GM12874 (cell line): ENCODE measurements at regions not wholly inside any gene's neighbourhood (a gene's known extent, or its start where the extent isn't known, plus 50 kb on each side); places are given as distances from the start of the nearest gene placed in this dataset.

Source experiments
- TF ChIP-seq, protein P1 (sequence below): IDR thresholded peaks from 2 replicates; pipeline ENCODE4 v1.5.1; 2011; ENCODE audit warnings: low read depth, mild to moderate bottlenecking, control low read depth, low read length, moderate library complexity; ENCODE audit not compliant: insufficient read depth

DNA sequence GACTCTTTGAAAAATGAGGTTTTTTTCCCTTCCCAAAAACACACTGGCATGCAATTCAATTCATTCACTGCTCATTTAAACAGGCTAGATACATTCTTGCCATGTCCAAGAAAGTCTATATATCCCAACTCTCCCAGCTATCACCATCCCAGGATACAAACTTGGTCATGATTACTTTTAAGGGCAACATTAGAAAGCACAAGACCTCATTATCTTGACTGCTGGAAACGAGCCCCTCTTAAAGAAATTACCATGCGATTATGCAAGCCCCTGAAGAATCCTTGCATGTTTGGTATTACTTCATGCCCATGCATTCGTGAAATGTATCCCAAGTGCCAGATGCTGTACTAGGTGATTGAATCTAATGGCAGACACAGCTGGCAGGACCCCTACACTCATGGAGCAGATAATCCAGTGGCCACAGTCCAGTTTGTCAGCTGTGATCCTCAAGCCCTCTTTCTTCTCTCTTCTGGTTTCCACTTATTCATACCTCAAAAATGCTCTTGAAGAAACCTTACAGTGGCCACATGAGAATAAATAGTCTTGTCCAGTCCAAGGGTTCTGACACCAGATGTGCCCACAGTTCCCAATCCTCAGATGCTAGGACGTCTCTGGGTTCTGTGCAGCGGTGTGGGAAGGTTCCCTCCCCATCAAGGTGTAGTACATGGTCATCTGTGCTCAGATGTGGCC, 103.7 kb upstream of the HABP2 start:
- TF ChIP-seq, protein P1, sequence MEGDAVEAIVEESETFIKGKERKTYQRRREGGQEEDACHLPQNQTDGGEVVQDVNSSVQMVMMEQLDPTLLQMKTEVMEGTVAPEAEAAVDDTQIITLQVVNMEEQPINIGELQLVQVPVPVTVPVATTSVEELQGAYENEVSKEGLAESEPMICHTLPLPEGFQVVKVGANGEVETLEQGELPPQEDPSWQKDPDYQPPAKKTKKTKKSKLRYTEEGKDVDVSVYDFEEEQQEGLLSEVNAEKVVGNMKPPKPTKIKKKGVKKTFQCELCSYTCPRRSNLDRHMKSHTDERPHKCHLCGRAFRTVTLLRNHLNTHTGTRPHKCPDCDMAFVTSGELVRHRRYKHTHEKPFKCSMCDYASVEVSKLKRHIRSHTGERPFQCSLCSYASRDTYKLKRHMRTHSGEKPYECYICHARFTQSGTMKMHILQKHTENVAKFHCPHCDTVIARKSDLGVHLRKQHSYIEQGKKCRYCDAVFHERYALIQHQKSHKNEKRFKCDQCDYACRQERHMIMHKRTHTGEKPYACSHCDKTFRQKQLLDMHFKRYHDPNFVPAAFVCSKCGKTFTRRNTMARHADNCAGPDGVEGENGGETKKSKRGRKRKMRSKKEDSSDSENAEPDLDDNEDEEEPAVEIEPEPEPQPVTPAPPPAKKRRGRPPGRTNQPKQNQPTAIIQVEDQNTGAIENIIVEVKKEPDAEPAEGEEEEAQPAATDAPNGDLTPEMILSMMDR: no peak

DNA sequence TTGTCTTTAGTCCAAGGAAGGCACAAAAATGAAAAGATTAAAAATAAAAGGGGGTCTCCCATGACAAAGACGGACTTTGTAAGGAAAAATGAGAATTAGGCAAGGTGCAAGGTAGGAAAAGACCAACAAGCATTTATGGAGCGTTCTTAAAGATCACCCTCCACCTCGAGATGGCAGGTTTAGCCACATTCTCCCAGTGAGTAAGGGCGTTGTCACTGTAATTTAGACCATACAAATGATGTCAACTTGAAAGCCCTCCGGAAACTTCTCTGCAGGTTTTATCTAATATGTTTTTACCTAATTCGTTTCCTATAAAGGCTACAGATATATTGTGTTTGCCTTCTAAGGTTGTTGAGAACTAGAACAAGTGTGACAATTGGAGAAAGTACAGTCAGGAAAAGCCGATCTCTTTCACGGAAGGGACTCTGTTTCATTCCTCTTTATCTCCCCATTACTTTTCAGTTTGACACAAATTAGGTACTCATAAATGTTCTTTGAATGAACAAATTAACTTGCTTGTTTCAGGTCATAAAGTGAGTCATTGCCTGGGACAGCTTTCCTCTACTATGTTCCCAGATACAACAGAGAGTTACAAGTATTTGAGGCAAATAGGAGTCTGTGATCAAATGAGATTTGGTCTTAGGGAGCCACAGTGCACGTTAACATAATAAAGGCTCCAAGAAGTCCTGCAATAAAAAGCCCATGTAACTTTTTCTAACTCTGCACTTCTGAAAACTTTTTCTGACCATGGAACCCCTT, 102.6 kb upstream of the HABP2 start:
- TF ChIP-seq, protein P1: no peak

DNA sequence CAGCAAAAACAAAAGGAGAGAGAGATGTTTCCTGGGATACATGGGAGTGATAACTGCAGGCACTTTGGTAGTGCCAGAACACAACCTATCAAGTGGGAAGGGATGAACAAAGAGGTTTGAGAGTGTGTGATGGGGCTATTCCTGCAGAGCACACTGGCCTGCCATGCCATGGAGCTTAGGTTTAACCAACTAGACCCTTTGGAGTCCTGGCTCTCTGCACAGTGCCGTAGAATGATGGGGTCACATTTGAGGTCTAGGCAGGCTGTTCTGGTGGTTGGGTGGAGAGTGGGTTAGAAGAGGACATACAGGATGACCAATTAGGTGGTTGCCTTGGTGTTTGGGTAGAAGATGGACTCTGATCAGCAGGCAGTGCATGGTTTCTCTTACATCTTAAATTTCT, 101.9 kb upstream of the HABP2 start:
- TF ChIP-seq, protein P1: no peak

DNA sequence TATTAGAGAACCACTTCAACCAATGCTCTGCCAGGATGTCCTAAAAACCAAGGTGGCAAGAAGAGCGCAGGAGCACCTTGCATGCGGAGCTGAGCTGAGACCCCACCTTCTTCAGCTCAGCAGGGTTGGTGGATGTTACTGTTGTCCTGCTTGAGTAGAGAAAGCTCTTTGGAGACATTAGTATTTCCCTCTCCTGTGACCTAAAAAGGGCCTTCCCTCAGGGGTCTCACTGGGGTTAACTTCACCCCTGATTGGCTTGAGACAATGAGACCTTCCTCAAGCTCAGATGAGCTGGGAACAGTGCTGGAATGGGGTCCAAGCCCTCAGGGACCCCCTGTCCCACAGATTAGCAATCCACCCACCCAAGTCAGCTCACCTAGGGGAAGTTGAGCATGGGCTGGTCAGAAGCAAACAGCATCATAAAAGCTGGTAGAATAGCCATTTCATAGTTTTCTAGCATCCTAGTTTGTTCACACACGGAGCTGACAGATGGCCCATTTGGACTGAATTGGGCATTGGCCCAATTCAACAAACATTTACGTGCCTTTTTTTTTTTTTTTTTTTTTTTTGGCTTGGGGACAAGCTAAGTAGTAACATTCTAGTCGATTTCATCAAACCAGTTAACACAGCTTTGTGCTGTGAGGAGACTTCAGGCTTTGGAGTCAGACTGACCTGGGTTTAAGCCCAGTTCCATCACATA, 100.6 kb upstream of the HABP2 start:
- TF ChIP-seq, protein P1: no peak

DNA sequence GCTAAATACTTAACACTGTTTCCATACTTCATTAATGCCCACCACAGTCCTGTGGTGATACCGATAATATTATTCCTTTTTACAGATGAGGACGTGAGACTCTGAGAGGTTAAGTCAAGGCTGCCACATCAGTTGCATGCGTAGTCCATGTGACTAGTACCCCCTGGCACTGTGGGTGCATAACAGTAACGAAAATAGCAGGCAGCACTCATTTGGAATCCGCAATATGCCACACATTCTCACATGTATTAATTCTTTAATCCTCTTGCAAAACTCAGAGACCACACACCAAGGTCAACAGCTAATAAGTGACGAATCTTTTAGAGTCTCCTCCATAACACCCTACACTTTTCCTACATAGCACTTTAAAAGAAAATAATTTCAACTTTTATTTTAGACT, 99.5 kb upstream of the HABP2 start:
- TF ChIP-seq, protein P1: no peak

DNA sequence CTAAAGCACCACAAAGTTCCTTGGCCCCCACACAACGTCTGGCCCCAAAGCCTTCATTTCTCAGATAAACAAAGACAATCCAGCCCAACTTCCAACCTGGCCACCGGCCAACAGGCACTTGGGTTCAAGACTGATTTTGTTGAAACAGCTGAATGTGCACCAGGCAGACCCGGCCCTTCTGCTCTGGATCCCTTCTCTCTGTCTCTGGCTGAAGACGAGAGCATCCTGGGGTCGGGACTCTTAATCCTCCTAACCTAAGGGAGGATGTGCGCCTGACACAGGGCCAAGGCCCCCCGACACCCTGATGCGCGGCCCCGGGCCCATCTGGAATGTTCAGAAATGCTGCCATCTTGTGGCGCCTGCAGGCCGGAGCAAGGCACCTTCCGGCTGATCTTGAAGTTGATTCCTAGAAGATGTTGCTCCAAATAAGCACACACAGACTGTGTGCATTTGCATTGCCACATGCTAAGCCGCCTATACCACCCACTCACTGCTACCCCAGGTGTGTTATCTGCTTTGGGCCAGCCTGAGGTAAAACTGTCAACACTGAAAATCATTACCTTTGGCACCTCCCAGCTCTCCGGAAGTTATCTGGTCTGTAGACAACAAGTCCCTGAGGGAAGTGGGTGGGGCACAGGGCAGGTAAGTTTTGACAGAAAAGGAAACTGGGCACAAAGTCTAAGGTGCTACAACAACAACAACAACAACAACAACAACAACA, 98.4 kb upstream of the HABP2 start:
- TF ChIP-seq, protein P1: peak; percentile 72

DNA sequence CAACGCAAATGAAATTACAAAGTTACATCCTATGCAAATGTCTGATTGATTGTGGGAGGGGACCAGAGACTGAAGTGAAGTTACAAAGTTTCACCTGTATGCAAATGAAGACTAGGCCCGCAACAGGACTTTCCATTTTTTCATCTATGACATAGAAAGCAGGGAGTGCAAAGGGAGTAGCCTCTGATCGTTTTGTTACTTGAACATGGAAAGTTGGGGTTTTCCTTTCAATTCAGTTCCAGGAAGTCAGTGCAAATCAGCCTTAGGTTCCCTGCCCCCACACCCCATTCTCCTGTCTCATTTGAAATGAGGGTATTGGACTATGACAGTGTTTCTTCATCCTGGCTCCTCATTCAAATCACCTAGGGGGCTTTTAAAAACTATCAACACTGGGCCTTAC, 96.9 kb upstream of the HABP2 start:
- TF ChIP-seq, protein P1: no peak
